Activated CD8-positive, alpha-beta memory T cell treated with anti-CD3 and anti-CD28 coated beads for 36 hours (primary cell): ENCODE measurements at regions not wholly inside any gene's neighbourhood (a gene's known extent, or its start where the extent isn't known, plus 50 kb on each side); places are given as distances from the start of the nearest gene placed in this dataset.

Experiments
- CTCF ChIA-PET: fragments of 350-600 bp; sonication (Branson Sonifier 250); formaldehyde crosslinking; loops from one replicate; lab custom pipeline; 2021; ENCODE audit warnings: antibody characterized with exemption; lab: Charles Lee
- POLR2A ChIA-PET: fragments of 350-600 bp; sonication (Branson Sonifier 250); formaldehyde crosslinking; loops from one replicate; lab custom pipeline; 2021; ENCODE audit warnings: antibody characterized with exemption; lab: Charles Lee

- ChIA-PET CTCF (interaction anchor here (1.0 kb wide), 1 partner anchor 12 kb away, joined by 4 read pairs; no protein-coding TSS in a partner anchor), POLR2A (interaction anchor here (0.6 kb wide), 1 partner anchor 10 kb away, joined by 3 read pairs; no protein-coding TSS in a partner anchor)
Measured at GRCh38 chr10:78963074-78964034, 105.4 kb upstream of the ZMIZ1 start.

GRCh38 chr10:78964274-78964951 is 104.4 kb upstream of the ZMIZ1 start:
- ChIA-PET CTCF (interaction anchor here (1.0 kb wide), 1 partner anchor 11 kb away, joined by 4 read pairs; no protein-coding TSS in a partner anchor), POLR2A (interaction anchor here (0.6 kb wide), 1 partner anchor 9 kb away, joined by 3 read pairs; no protein-coding TSS in a partner anchor)

DNA sequence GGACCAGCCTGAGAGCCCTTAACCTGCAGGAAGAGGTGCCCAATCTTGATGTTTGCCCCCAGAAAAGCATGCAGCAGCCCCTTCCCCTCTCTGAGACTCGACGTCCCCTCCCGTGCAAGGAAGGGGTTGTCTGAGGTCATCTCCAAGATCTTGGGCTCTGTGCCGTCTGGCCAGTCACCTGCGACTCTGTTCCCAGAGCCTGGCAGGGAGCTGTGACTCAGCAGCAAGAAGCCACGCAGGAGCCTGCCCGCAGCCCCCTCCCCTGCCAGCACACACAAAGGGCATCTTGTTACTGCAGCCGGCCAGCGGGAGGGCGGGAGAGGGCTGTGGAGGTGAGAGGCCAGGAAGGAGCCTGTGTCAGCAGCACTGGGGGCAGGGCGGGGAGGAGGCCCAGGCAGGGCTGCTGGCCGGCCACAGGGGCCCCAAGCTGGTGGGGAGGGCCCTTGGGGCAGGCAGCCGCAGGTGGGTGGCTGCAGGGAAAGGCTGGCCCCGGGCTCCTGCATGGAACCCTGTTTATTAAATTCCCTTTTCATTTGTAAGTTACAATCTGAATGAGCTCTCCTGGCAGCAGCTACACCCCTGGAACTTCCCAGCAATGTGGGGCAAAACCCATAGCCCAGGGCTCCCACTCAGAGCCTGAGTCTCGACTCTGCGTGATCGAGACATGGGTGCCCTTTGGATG is 103.7 kb upstream of the ZMIZ1 start:
- CTCF ChIA-PET: interaction anchor here (1.0 kb wide), 1 partner anchor 10 kb away, joined by 4 read pairs; no protein-coding TSS in a partner anchor
- POLR2A ChIA-PET: no interaction called here

DNA sequence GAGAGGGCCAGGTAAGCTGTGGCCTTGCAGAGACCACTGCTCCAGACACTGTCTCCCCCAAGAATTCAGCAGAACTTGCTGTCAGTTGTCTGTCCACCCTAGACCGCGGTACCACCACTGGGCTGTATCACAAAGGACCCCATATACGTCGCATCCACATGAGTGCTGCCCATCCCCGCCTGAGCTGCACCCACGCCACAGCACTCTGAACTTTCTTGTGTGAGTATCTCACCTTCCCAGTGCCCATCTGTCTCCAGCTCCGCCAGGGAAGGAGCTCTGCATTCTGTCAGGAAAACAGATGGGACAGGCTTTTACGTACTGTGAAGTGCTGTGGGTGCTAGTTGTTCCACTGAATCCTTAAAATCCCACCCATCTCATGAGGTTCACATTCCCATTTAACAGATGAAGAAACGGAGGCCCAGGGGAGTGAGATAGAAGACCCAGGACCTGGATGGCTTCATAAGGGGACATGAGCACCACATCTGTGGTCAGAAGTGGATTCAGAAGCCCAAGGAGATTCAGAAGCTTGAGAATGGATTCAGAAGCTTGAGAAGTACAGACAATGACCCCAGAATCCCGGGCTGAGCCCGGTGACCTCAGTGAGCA is 102.5 kb upstream of the ZMIZ1 start:
- ChIA-PET POLR2A (no interaction called here), CTCF (no interaction called here)

GRCh38 chr10:78966844-78967488 is 101.8 kb upstream of the ZMIZ1 start:
- ChIA-PET CTCF (no interaction called here), POLR2A (no interaction called here)

GRCh38 chr10:78968300-78968942 is 100.3 kb upstream of the ZMIZ1 start:
- ChIA-PET CTCF (no interaction called here), POLR2A (no interaction called here)

GRCh38 chr10:78968943-78969342 is 99.8 kb upstream of the ZMIZ1 start:
- ChIA-PET CTCF (no interaction called here), POLR2A (no interaction called here)

GRCh38 chr10:78969719-78970118 is 99.0 kb upstream of the ZMIZ1 start:
- POLR2A ChIA-PET: no interaction called here
- CTCF ChIA-PET: no interaction called here

- ChIA-PET POLR2A (no interaction called here), CTCF (no interaction called here)
Measured at GRCh38 chr10:78970261-78970660, 98.5 kb upstream of the ZMIZ1 start.

DNA sequence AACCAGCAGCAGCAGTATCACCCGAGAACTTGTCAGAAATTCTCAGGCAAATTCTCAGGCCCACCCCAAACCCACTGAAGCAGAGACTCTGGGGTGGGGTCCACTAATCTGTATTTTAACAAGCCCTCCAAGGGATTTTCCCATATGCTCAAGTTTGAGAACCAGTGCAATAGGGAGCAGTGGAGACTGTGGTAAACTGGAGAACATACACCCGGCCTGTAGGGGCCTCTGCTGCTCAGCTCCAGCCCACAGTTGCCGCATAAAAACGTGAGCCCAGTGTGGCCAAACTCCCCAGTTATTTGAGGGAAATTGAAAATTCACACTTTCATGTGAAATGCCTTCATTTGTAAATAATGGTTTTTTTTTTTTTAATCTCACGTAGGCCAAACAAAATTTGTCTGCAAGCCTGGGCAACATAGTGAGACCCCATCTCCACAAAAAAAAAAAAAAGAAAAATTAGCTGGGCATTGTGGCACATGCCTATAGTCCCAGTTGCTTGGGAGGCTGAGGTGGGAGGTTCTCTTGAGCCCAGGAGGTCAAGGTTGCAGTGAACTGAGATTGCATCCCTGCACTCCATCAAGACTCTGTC is 97.6 kb upstream of the ZMIZ1 start:
- CTCF ChIA-PET: no interaction called here
- POLR2A ChIA-PET: no interaction called here

GRCh38 chr10:78972160-78972946 is 96.4 kb upstream of the ZMIZ1 start:
- CTCF ChIA-PET: interaction anchor here (1.0 to 1.6 kb wide), 2 partner anchors 12 to 223 kb away, joined by 3 read pairs; no protein-coding TSS in a partner anchor

GRCh38 chr10:78972947-78973900 is 95.5 kb upstream of the ZMIZ1 start:
- POLR2A ChIA-PET: interaction anchor here (0.6 to 2.8 kb wide), 3 partner anchors 9 to 229 kb away, joined by 3 to 14 read pairs (median 3); no protein-coding TSS in a partner anchor
- CTCF ChIA-PET: interaction anchor here (1.0 to 1.6 kb wide), 4 partner anchors 13 to 222 kb away, joined by 3 to 4 read pairs (median 4); no protein-coding TSS in a partner anchor

More at GRCh38 chr10:78972160-78972946, 96.4 kb upstream of the ZMIZ1 start:
- POLR2A ChIA-PET: no interaction called here

- CTCF ChIA-PET: interaction anchor here (0.7 to 1.6 kb wide), 5 partner anchors 9 to 221 kb away, joined by 3 to 4 read pairs (median 4); no protein-coding TSS in a partner anchor
- POLR2A ChIA-PET: interaction anchor here (0.6 to 2.8 kb wide), 2 partner anchors 92 to 228 kb away, joined by 3 to 14 read pairs; no protein-coding TSS in a partner anchor
Measured at GRCh38 chr10:78973901-78974616, 94.7 kb upstream of the ZMIZ1 start.

DNA sequence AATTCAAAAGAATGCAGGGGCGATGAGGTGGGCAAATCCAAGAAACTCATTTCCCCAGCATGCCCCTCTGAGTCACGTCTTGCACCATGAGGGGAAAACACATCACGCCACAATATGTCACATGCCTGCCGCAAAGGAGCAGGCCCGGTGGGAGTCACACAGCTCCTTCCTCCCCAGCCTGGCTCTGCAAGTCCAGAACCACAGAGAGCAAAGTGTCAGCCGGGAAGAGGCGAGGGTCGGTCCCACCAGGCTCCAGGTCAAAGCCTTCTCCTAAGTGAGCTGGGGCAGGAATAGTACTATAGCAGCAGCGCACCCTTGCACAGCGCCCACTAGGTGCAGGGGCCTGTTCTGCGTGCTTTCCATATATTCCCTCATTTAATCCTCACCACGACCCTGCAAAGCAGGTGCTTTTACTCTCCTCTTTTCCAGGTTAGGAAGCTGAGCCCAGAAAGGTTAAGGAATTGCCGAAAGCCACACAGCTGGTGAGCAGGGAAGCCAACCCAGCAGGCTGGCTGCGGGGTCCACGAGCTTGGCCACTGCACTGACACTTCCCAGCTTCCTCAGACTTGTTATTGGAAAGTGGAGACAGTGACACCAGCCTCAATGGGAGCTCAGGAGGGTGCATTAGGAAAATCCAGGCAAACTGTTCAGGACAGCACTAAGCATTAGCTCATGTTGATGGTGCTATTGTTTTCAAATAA is 94.0 kb upstream of the ZMIZ1 start:
- CTCF ChIA-PET: interaction anchor here (0.7 to 1.4 kb wide), 5 partner anchors 8 to 161 kb away, joined by 3 to 4 read pairs (median 3); partner anchors contain the start of gene ZMIZ1
- POLR2A ChIA-PET: interaction anchor here (2.8 kb wide), 1 partner anchor 91 kb away, joined by 14 read pairs; no protein-coding TSS in a partner anchor
